Activated CD4-positive, alpha-beta T cell treated with anti-CD3 and anti-CD28 coated beads for 48 hours (primary cell): ENCODE measurements at regions not wholly inside any gene's neighbourhood (a gene's known extent, or its start where the extent isn't known, plus 50 kb on each side); places are given as distances from the start of the nearest gene placed in this dataset.
"Not testable (repeated sequence)": the region's sequence is repeated elsewhere in the genome, so short reads cannot be mapped to it uniquely, and the experiment has no call there.

Experiments
- DNase-seq: peaks from one replicate; pipeline ENCODE4 v3.0.0-alpha.2; 2020

- not testable (repeated sequence) for DNase-seq
Observed at GRCh38 chr6:104676679-104677078, 183.0 kb downstream of the HACE1 start.

GRCh38 chr6:104675161-104675560 lies 184.6 kb downstream of the HACE1 start:
- DNase-seq: not testable (repeated sequence)

- DNase-seq: not testable (repeated sequence)
Observed at GRCh38 chr6:104673078-104673477, 186.6 kb downstream of the HACE1 start.

- not testable (repeated sequence) for DNase-seq
Observed at GRCh38 chr6:104671591-104671891, 188.2 kb downstream of the HACE1 start.

- DNase-seq: not testable (repeated sequence)
Observed at GRCh38 chr6:104670834-104671590, 188.7 kb downstream of the HACE1 start.

GRCh38 chr6:104669483-104669882 lies 190.2 kb downstream of the HACE1 start:
- no peak for DNase-seq

GRCh38 chr6:104656235-104656634 lies 203.5 kb downstream of the HACE1 start:
- no peak for DNase-seq

- no peak for DNase-seq
Observed at GRCh38 chr6:104653781-104654180, 205.9 kb downstream of the HACE1 start.

- no peak for DNase-seq
Observed at GRCh38 chr6:104648347-104648746, 211.4 kb downstream of the HACE1 start.

- DNase-seq: no peak
Observed at GRCh38 chr6:104644848-104645247, 214.9 kb downstream of the HACE1 start.

GRCh38 chr6:104642871-104643270 lies 216.8 kb downstream of the HACE1 start:
- no peak for DNase-seq

GRCh38 chr6:104640761-104641160 lies 219.0 kb downstream of the HACE1 start:
- DNase-seq: no peak

GRCh38 chr6:104640150-104640700 lies 219.5 kb downstream of the HACE1 start:
- no peak for DNase-seq

GRCh38 chr6:104639668-104640067 lies 220.1 kb downstream of the HACE1 start:
- DNase-seq: no peak

GRCh38 chr6:104638841-104639290 lies 220.9 kb downstream of the HACE1 start:
- no peak for DNase-seq

GRCh38 chr6:104633125-104633524 lies 226.6 kb downstream of the HACE1 start:
- DNase-seq: no peak

GRCh38 chr6:104632588-104632987 lies 227.1 kb downstream of the HACE1 start:
- DNase-seq: no peak

GRCh38 chr6:104630955-104631354 lies 228.8 kb downstream of the HACE1 start:
- DNase-seq: no peak

- no peak for DNase-seq
Observed at GRCh38 chr6:104630522-104630921, 229.2 kb downstream of the HACE1 start.

- DNase-seq: no peak
Observed at GRCh38 chr6:104629826-104630225, 229.9 kb downstream of the HACE1 start.

- DNase-seq: no peak
Observed at GRCh38 chr6:104625536-104625935, 234.2 kb downstream of the HACE1 start.

GRCh38 chr6:104623052-104623690 lies 236.5 kb downstream of the HACE1 start:
- DNase-seq: peak; percentile 7

- DNase-seq: no peak
Observed at GRCh38 chr6:104621396-104621795, 238.3 kb downstream of the HACE1 start.

- DNase-seq: no peak
Observed at GRCh38 chr6:104617591-104617990, 242.1 kb downstream of the HACE1 start.
